ENCODE measurements at regions not wholly inside any gene's neighbourhood (a gene's known extent, or its start where the extent isn't known, plus 50 kb on each side); places are given as distances from the start of the nearest gene placed in this dataset.

DNA sequence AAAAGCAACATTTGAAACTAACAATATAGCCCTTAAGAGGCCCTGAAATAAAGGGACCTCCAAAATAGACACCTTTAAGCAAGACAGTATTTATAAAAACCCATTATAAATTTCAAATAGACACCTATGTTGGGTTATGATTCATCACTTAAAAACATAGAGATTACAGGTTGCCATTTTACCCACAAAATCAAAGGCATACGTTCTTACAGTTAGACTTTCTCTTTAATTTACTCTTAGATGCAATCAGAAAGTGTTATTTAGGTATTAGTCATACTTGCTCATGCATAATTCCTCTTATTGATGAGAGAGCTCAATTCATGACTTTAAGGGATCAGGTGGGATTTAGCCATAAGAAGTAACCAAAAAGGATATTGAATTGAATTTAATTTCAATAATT is 51.5 kb upstream of the TMEM200A start:
- no peak for DNase-seq (ENCODE audit: extremely low read depth in 1 of 11, low read depth in 9 of 11, low spot score in 4 of 11)

DNA sequence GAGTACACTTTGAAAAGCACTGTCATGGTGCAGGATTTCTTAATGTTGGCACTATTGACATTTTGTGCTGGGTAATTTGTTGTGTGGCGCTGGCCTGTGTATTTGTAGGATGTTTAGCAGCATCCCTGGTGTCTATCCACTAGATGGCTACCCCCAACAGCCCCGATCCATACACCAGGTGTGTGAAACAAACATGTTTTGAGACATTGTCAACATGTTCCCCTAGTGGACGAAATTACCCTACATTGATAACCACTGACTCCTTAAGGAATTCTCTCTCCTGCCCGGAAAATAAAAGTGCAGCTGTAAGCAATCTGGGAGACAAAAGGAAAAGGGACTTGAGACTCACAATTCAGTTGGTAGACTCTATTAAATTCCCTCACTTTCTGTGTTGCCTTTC is 52.6 kb upstream of the TMEM200A start:
- no peak for DNase-seq (ENCODE audit: extremely low read depth in 1 of 11, low read depth in 9 of 11, low spot score in 4 of 11)

DNA sequence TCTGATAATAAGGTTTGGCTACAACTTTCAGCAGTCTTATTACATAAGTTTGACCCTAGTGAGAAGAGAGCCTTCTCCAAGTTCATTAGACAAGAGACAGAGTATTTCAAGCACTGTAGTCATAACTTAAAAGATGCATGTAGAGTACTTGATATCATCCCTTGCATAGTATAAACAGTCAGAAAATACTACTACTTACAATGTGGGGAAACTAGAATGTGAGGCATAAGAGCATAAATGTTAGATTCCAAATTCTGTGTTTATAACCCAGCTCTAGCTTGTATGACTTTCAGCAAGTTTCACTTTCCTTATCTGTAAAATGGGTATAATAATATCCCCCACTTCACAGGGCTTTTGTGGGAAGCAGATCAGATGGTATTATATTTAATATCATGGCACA is 56.8 kb upstream of the TMEM200A start:
- no peak for DNase-seq (ENCODE audit: extremely low read depth in 1 of 11, low read depth in 9 of 11, low spot score in 4 of 11)

DNA sequence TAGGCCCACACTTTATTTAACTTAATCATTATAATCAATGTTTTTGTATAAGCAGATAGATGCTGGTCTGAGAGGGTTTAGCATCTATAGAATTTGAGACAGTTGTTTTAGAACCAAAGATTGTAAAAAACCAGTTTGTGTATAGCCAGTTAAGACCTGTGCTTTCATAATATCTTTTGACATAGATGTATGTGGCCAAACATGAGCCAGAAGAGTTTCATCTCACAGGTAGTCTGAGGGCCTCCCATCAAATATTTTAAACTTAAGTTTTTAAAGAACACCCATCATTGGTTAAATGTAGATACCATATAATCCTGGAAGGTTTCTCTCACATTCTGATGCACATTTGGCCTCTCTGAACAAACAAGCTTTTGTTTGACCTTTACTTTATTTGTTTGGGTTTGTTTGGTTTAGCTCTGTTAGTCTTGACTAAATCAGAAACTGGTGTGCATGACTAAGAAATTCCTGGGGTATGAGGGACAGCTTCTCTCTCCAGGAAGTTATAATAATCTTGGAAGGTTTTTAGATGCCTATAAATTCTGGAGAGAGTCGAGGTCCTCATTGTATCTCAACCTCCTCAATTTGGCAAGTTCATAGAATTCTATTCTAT is 58.0 kb upstream of the TMEM200A start:
- no peak for DNase-seq (ENCODE audit: extremely low read depth in 1 of 11, low read depth in 9 of 11, low spot score in 4 of 11)

DNA sequence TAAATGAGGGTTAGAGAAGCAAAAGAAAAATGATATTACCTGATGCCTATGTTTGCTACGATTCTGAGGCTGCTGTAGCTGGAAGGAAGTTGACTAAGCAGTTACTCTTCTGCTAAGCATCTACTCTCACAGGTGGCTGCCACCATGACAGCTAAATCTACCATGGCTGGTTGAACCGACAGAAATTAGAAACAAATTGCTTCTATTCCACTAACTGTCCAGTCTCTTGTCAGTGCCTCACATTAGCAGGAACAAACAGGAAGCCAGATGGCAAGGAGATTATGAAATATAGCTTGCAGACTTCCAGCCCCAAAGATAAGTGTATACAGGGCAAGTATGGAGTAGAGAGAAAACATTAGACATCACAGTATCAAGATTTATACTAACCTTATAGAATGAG is 59.4 kb upstream of the TMEM200A start:
- no peak for DNase-seq (ENCODE audit: extremely low read depth in 1 of 11, low read depth in 9 of 11, low spot score in 4 of 11)

DNA sequence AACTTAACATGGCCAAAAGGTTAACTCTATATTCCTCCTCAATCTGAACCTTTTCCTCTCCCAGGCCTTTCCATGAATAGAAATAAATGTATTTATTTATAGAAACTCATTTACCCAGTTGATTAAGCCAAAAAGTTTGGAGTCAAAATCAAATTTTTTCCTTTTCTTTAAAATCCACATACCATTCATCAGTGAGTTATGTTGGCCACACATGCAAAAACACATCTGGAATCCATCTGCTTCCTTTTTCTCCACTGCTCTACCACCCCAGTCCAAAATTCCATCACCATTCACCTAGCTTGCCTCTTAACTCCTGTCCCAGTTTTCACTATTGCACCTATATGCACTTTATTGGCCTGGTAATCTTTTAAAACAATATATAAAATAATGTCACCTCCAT is 62.4 kb upstream of the TMEM200A start:
- DNase-seq (ENCODE audit: extremely low read depth in 1 of 11, low read depth in 9 of 11, low spot score in 4 of 11) = no peak

DNA sequence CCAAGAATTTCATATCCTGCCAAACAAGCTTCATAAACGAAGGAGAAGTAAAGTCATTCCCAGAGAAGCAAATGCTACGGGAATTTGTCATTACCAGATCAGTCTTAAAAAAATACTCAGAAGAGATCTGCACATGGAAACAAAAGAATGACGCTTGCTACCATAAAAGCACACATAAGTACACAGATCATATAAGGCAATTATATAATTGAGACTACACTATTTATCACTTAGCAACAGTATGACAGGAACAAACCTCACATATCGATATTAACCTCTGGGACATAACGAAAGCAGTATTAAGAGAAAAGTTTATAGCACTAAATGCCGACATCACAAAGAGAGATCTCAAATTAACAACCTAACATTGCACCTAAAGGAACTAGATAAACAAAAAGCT is 67.6 kb upstream of the TMEM200A start:
- DNase-seq (ENCODE audit: extremely low read depth in 1 of 11, low read depth in 9 of 11, low spot score in 4 of 11) = no peak

DNA sequence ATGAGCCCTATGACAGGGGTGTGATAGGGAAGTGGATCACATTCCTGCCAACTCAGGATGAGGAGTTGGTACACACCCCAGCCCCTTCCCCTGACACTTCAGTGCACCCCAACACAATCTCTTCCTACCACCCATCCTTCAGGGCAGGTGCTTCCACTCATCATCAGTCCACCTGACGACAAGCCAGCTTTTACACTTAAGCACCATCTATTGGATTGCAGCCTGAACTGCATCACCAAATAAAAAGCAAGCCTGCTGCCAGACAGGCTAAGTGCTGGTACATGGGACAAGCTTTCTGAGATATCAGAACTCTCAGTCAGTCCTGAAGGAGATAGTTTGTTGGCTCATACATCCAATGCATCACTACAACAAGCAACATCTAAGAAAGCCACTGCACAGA is 69.0 kb upstream of the TMEM200A start:
- no peak for DNase-seq (ENCODE audit: extremely low read depth in 1 of 11, low read depth in 9 of 11, low spot score in 4 of 11)

DNA sequence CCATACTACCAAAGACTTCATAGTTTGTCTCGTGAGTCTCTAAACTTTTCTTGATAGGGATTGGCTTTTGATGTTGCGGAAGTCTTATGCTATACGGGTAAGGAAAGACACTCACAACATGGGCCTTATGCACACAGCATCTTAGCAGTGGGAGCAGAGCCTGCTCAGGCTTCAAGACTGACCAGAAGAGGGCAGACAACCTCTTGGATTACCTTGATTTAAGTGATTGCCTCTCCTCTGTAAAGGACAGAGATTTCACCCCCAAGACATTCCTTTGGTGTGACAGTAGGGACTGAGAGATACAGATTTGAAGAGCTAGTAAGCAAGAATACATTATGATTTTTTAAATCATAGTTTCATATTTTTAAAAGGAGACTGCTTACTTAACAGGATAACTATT is 71.0 kb upstream of the SAMD3 start:
- peak in 5 of 11 donors; percentile 6 to 12 (median 8) for DNase-seq (ENCODE audit: extremely low read depth in 1 of 11, low read depth in 9 of 11, low spot score in 4 of 11)

DNA sequence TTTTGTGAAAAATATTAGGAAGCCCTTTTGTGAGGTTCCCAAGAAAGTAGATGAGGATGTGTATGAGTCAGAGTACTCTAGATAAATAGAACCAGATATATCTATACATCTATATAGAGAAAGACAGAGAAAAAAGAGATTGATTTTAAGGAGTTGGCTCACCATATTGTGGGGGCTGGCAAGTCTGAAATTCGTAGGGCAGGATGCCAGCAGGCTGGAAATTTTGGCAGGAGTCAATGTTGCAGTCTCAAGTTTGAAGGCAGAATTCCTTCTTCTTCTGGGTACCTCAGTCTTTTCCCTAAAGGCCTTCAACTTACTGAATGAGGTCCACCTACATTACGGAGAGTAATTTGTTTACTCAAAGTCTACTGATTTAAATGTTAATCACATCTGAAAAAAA is 65.3 kb upstream of the SAMD3 start:
- DNase-seq (ENCODE audit: extremely low read depth in 1 of 11, low read depth in 9 of 11, low spot score in 4 of 11) = no peak

DNA sequence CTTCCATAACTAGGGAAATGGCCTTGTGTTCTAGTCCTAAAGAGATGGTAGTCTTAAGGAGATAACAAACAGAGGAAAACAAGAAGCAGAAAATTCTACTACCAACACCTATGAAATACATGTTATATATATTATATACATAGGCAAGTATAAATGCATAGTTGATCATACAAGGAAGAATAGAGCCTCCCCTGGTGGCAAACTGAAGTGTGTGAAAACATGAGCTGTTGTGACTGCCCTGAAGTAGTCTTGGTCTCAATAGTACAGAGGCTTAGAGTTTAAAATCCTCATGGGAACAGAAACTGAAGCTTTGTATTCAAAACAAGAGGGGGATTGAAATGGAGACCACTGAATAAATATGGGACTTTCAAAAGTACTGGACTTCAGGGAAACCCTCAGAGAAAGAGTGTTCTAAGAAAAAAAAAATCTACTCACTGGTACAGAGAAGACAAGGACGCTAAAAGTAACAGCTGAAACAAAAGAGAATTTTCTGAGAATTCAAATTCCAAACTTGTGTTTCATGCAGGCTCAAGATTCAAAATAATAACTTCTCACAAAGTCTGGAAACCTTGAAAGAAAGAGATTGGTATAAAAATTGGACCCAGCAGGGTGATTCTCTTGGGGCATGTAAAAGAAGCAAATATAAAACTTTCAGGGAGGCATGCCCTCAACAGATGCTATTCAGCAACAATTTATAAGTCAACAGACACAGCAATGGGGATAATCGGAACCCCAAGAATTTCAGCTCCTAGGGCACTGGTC is 59.7 kb upstream of the SAMD3 start:
- no peak for DNase-seq (ENCODE audit: extremely low read depth in 1 of 11, low read depth in 9 of 11, low spot score in 4 of 11)

DNA sequence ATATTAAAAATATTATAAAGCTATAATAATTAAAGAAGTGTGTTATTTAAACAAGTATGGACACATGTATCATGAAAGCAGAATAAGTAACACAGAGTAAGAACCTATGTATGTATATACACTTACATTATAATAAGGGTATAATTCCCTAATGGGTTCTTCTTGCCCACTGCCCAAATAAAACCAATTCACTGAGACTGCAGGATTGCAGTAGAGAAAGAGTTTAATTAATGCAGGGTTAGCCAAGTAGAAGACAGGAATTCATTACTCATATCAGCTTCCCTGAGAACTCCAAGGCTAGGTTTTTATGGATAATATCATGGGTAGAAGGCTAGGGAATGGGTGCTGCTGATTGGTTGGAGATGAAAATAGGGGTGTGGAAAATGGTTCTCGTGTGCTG is 53.8 kb upstream of the SAMD3 start:
- DNase-seq (ENCODE audit: extremely low read depth in 1 of 11, low read depth in 9 of 11, low spot score in 4 of 11) = no peak

DNA sequence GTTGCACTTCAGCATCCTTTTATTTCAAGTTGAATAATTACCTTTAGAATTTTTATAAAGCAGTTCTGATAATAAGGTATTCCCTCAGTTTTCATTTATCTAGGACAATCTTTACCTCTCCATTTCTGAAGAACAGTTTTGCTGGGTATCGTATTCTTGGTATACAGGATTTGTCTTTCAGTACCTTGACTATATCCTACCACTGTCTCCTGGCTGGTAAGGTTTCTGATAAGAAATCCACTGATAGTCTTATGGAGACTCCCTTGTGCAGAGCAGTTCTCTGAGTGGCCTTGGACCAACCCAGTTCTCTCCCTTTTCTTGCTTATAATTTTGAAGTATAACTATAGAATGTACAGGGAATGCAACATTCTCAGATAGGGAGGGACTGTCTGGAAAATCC is 51.3 kb upstream of the SAMD3 start:
- DNase-seq (ENCODE audit: extremely low read depth in 1 of 11, low read depth in 9 of 11, low spot score in 4 of 11) = no peak

Measured in renal cortex interstitium (tissue), 11 donors.